ENCODE measurements at regions not wholly inside any gene's neighbourhood (a gene's known extent, or its start where the extent isn't known, plus 50 kb on each side); places are given as distances from the start of the nearest gene placed in this dataset.
"Not testable (repeated sequence)": the region's sequence is repeated elsewhere in the genome, so short reads cannot be mapped to it uniquely, and the experiment has no call there.

DNA sequence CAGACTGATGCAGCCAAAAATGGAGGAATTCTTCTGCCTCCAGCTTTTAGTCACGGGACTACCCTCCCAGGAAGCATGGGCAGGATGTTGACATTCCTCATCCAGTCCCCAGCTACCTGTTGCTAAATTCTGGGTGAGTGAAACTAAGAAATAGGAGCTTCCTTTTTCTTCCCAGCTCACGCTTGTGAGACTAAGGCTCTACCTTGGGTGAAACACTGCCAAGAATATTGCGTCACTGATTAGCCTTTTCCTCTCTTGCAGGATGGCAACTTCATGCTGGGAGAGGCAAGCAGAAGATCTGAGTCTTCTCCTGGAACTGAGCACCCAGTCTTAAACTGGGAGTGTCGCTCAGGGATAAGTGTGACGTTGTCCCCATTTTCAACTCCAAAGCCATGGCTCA, 59.7 kb downstream of the RNU2-63P start:
- H3K9me3 Mint-ChIP-seq; H3K27ac Mint-ChIP-seq; H3K9me3 ChIP-seq (replicated peaks in 1 of 2; ENCODE audit: control insufficient read depth in 1 of 2, insufficient read depth in 1 of 2, low read length in 2 of 2); H3K4me2 ChIP-seq (replicated peaks; ENCODE audit: extremely low read depth, low read length, poor library complexity, severe bottlenecking); H2AFZ ChIP-seq (ENCODE audit: insufficient read depth, low read depth, low read length, poor library complexity, severe bottlenecking); H3K27me3 Mint-ChIP-seq (ENCODE audit: low read depth in 3 of 3); H3K36me3 Mint-ChIP-seq; H3K4me1 Mint-ChIP-seq; H3K27ac ChIP-seq (ENCODE audit: low read depth in 1 of 2, low read length in 2 of 2); H3K4me3 ChIP-seq (replicated peaks in 1 of 3; ENCODE audit: low read depth in 2 of 3, low read length in 3 of 3); H3K9ac ChIP-seq (ENCODE audit: insufficient read depth, low read length, poor library complexity, severe bottlenecking); H4K20me1 ChIP-seq (ENCODE audit: insufficient read depth, low read length); H3K79me2 ChIP-seq (ENCODE audit: insufficient read depth, low read length); H3K4me3 Mint-ChIP-seq; intact Hi-C loops (cut with micrococcal nuclease); H3K4me1 ChIP-seq (ENCODE audit: control insufficient read depth in 1 of 2, insufficient read depth in 2 of 2, low read length in 2 of 2); H3K27me3 ChIP-seq (ENCODE audit: control insufficient read depth in 2 of 2, insufficient read depth in 2 of 2, low read length in 2 of 2); H3K36me3 ChIP-seq (replicated peaks in 1 of 2; ENCODE audit: control insufficient read depth in 1 of 2, insufficient read depth in 2 of 2, low read length in 2 of 2): not testable (repeated sequence)
- WGBS (ENCODE audit: insufficient coverage) = no CpG with 5 or more reads among the region's 5 CpGs
- peak in 1 of 3 donors; percentile 3 for DNase-seq

DNA sequence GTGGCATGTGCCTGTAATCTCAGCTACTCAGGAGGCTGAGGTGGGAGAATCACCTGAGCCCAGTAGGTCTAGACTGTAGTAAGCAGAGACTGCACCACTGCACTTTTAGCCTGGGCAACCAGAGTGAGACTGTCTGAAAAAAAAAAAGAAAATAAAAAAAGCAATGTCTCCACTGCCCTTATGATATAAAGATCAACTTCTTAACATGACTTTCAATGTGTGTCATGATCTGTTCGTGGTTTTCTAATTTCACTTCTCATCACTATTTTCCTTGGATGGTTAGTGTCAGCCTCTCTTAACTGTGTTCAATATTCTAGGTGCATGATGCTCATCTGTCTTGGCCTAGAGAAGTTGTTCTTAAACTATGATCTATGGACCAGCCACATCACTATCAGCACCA, 67.3 kb downstream of the RNU2-63P start:
- WGBS (ENCODE audit: insufficient coverage) = no CpG with 5 or more reads among the region's 1 CpG
- H3K27me3 ChIP-seq (ENCODE audit: control insufficient read depth in 2 of 2, insufficient read depth in 2 of 2, low read length in 2 of 2); H3K36me3 Mint-ChIP-seq; H3K4me2 ChIP-seq (replicated peaks; ENCODE audit: extremely low read depth, low read length, poor library complexity, severe bottlenecking); H3K4me3 ChIP-seq (replicated peaks in 1 of 3; ENCODE audit: low read depth in 2 of 3, low read length in 3 of 3); H3K27me3 Mint-ChIP-seq (ENCODE audit: low read depth in 3 of 3); DNase-seq; H3K36me3 ChIP-seq (replicated peaks in 1 of 2; ENCODE audit: control insufficient read depth in 1 of 2, insufficient read depth in 2 of 2, low read length in 2 of 2); H3K4me3 Mint-ChIP-seq; H3K79me2 ChIP-seq (ENCODE audit: insufficient read depth, low read length); H3K9me3 ChIP-seq (replicated peaks in 1 of 2; ENCODE audit: control insufficient read depth in 1 of 2, insufficient read depth in 1 of 2, low read length in 2 of 2); H3K27ac Mint-ChIP-seq; H3K4me1 Mint-ChIP-seq; H3K9ac ChIP-seq (ENCODE audit: insufficient read depth, low read length, poor library complexity, severe bottlenecking); H3K9me3 Mint-ChIP-seq; H4K20me1 ChIP-seq (ENCODE audit: insufficient read depth, low read length); H3K4me1 ChIP-seq (ENCODE audit: control insufficient read depth in 1 of 2, insufficient read depth in 2 of 2, low read length in 2 of 2); intact Hi-C loops (cut with micrococcal nuclease); H3K27ac ChIP-seq (ENCODE audit: low read depth in 1 of 2, low read length in 2 of 2); H2AFZ ChIP-seq (ENCODE audit: insufficient read depth, low read depth, low read length, poor library complexity, severe bottlenecking): not testable (repeated sequence)

DNA sequence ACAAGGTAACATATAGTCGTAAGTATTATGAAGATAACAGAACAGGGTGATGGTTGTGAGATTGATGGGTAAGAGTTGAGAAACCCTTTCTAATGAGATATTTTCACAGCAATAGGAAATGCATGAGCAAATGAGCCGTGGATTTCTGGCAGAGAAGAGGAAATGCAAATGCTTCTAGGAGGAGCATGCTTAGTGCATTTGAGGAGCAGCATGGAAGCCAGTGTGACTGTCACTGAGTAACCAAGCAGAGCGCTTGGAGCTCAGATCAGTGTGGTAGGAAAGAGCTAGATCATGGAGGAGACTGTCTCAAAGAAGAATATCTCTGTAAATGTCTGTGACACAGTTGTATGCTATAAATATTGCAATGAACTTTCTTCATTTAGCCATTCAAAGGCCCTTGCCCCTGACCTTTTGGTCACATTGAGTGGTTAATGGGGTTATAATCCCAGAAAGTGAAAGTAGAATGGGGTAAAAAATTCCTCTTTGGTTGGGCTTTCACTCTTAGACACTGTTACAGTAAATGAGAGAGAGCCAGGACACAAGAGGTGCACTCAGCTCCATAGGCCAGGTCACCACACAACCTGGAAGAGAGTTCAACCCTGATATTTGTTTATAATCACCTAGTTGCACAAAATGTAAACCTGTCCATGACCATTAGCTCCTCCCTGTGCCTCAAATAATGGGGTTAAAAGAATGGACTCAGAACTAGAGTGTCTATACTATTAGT, 69.5 kb downstream of the RNU2-63P start:
- H3K4me1 ChIP-seq (ENCODE audit: control insufficient read depth in 1 of 2, insufficient read depth in 2 of 2, low read length in 2 of 2); H3K4me1 Mint-ChIP-seq; H3K9me3 Mint-ChIP-seq; H3K4me3 ChIP-seq (replicated peaks in 1 of 3; ENCODE audit: low read depth in 2 of 3, low read length in 3 of 3); H3K36me3 Mint-ChIP-seq; H4K20me1 ChIP-seq (ENCODE audit: insufficient read depth, low read length); H3K27ac Mint-ChIP-seq; H3K27ac ChIP-seq (ENCODE audit: low read depth in 1 of 2, low read length in 2 of 2); H2AFZ ChIP-seq (ENCODE audit: insufficient read depth, low read depth, low read length, poor library complexity, severe bottlenecking); DNase-seq; H3K27me3 ChIP-seq (ENCODE audit: control insufficient read depth in 2 of 2, insufficient read depth in 2 of 2, low read length in 2 of 2); H3K4me2 ChIP-seq (replicated peaks; ENCODE audit: extremely low read depth, low read length, poor library complexity, severe bottlenecking); H3K79me2 ChIP-seq (ENCODE audit: insufficient read depth, low read length); H3K9ac ChIP-seq (ENCODE audit: insufficient read depth, low read length, poor library complexity, severe bottlenecking); intact Hi-C loops (cut with micrococcal nuclease); H3K27me3 Mint-ChIP-seq (ENCODE audit: low read depth in 3 of 3); H3K36me3 ChIP-seq (replicated peaks in 1 of 2; ENCODE audit: control insufficient read depth in 1 of 2, insufficient read depth in 2 of 2, low read length in 2 of 2); H3K9me3 ChIP-seq (replicated peaks in 1 of 2; ENCODE audit: control insufficient read depth in 1 of 2, insufficient read depth in 1 of 2, low read length in 2 of 2); H3K4me3 Mint-ChIP-seq: not testable (repeated sequence)
- no CpG with 5 or more reads among the region's 3 CpGs for WGBS (ENCODE audit: insufficient coverage)

DNA sequence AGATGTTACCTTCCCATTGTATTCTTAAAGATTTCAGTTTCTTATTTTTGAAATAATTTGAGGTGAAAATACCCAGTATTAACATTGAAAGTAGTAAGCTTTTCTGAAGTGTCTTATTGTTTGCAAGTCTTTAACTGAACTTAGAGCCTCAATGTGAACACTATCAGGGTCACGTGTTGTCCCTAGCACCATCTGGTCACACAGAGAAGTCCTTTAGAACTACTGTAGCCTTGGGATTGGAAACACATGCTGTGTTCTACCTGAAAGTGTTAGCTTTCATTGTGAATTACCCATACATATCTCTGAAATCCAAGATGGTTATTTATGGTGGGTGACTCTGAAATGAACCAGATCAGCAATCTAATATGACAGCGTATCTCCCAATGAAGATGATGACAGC, 77.0 kb downstream of the RNU2-63P start:
- H3K4me2 ChIP-seq (replicated peaks; ENCODE audit: extremely low read depth, low read length, poor library complexity, severe bottlenecking); H4K20me1 ChIP-seq (ENCODE audit: insufficient read depth, low read length); H3K27ac ChIP-seq (ENCODE audit: low read depth in 1 of 2, low read length in 2 of 2); H3K4me1 ChIP-seq (ENCODE audit: control insufficient read depth in 1 of 2, insufficient read depth in 2 of 2, low read length in 2 of 2); H3K9ac ChIP-seq (ENCODE audit: insufficient read depth, low read length, poor library complexity, severe bottlenecking); H3K27ac Mint-ChIP-seq; H3K36me3 Mint-ChIP-seq; H3K4me1 Mint-ChIP-seq; DNase-seq; H3K27me3 Mint-ChIP-seq (ENCODE audit: low read depth in 3 of 3); H3K36me3 ChIP-seq (replicated peaks in 1 of 2; ENCODE audit: control insufficient read depth in 1 of 2, insufficient read depth in 2 of 2, low read length in 2 of 2); H3K9me3 Mint-ChIP-seq; intact Hi-C loops (cut with micrococcal nuclease); H3K4me3 ChIP-seq (replicated peaks in 1 of 3; ENCODE audit: low read depth in 2 of 3, low read length in 3 of 3); H3K4me3 Mint-ChIP-seq; H3K79me2 ChIP-seq (ENCODE audit: insufficient read depth, low read length); H2AFZ ChIP-seq (ENCODE audit: insufficient read depth, low read depth, low read length, poor library complexity, severe bottlenecking); H3K27me3 ChIP-seq (ENCODE audit: control insufficient read depth in 2 of 2, insufficient read depth in 2 of 2, low read length in 2 of 2); H3K9me3 ChIP-seq (replicated peaks in 1 of 2; ENCODE audit: control insufficient read depth in 1 of 2, insufficient read depth in 1 of 2, low read length in 2 of 2): not testable (repeated sequence)
- WGBS (ENCODE audit: insufficient coverage) = no CpG with 5 or more reads among the region's 2 CpGs
